ENCODE measurements at regions not wholly inside any gene's neighbourhood (a gene's known extent, or its start where the extent isn't known, plus 50 kb on each side); places are given as distances from the start of the nearest gene placed in this dataset.

DNA sequence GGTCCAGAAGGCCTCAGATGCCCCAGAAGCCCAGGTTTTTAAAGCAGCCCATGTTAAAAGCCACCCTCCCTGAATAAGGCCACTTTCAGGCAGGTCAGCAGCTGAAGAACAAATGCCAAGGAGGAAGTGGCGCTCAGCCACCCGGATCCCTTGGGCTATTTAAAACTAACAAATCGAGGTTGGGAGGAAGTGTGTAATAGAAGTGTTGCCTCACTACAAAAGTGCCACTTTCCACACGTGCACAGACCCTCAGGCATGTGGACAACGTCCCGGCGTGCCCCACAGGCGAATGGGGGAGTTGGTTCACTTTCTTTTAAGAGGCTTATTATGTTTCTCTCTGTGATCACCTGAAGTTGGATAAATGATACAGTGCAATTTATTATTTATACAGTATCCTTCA lies 173.8 kb upstream of the SALL3 start:
- DNase-seq (ENCODE audit: low read depth, low spot score), result no peak
- peaks cover 14% of the 10 kb centered on the region; the same call in 1 of the 2 replicates for H3K9me3 ChIP-seq (ENCODE audit: insufficient read depth, low read length)
- H3K9ac ChIP-seq (ENCODE audit: insufficient read length, low read depth), result no peak overlapping the region
- H3K4me3 ChIP-seq (ENCODE audit: insufficient read length, low read depth), result no peak overlapping the region
- TF ChIP-seq SUZ12 (IDR thresholded peaks at IDR 0.05; ENCODE audit: extremely low read depth, insufficient read depth, insufficient read length), result no peak
- no peak for TF ChIP-seq ZNF274 (IDR thresholded peaks at IDR 0.05; ENCODE audit: low read depth, low read length)
- TF ChIP-seq YY1 (IDR thresholded peaks at IDR 0.05; ENCODE audit: insufficient read depth, insufficient read length), result no peak
- no peaks in the 10 kb centered on the region for H3K36me3 ChIP-seq (ENCODE audit: insufficient read depth, insufficient read length, low read length)
- H3K4me1 ChIP-seq (ENCODE audit: insufficient read depth, insufficient read length), result no peaks in the 10 kb centered on the region
- no peaks in the 10 kb centered on the region for H3K27me3 ChIP-seq (ENCODE audit: insufficient read depth, insufficient read length)

DNA sequence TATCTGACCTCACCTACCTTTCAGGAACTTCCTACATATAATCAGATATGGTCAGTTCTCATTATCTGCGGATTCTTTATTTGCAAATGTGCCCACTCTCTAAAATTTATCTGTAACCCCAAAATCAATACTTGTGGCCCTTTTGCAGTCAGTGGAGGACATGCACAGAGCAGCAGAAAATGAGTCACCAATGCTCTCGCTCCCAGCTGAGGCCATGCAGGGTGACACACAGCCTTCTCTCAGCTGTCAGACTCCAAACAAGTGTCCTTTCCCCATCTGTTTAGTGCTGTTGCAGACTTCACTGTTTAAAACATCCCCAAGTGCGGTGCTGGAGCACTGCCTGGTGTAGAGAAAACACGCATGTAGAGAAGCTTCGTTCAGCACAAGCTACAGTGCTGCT lies 171.9 kb upstream of the SALL3 start:
- Histone ChIP-seq H3K4me1 (ENCODE audit: insufficient read depth, insufficient read length) (no peaks in the 10 kb centered on the region), H3K9me3 (ENCODE audit: insufficient read depth, low read length) (peaks cover 14% of the 10 kb centered on the region; the same call in 1 of the 2 replicates), H3K4me3 (ENCODE audit: insufficient read length, low read depth) (no peak overlapping the region), H3K9ac (ENCODE audit: insufficient read length, low read depth) (no peak overlapping the region), H3K36me3 (ENCODE audit: insufficient read depth, insufficient read length, low read length) (no peaks in the 10 kb centered on the region), H3K27me3 (ENCODE audit: insufficient read depth, insufficient read length) (peaks cover 6% of the 10 kb centered on the region)
- no peak for TF ChIP-seq SUZ12 (IDR thresholded peaks at IDR 0.05; ENCODE audit: extremely low read depth, insufficient read depth, insufficient read length)
- no peak for TF ChIP-seq YY1 (IDR thresholded peaks at IDR 0.05; ENCODE audit: insufficient read depth, insufficient read length)
- no peak for TF ChIP-seq ZNF274 (IDR thresholded peaks at IDR 0.05; ENCODE audit: low read depth, low read length)
- no peak for DNase-seq (ENCODE audit: low read depth, low spot score)

DNA sequence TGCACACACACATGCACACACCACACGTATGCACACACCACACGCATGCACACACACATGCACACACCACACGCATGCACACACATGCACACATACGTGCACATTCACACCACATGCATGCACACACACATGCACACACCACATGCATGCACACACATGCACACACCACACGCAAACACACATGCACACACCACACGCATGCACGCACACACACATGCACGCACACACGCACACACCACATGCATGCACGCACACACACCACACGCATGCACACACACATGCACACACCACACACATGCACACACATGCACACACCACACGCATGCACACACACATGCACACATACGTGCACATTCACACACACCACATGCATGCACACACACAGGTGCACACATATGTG lies 169.8 kb upstream of the SALL3 start:
- Histone ChIP-seq H3K4me3 (ENCODE audit: insufficient read length, low read depth) (no peak overlapping the region), H3K4me1 (ENCODE audit: insufficient read depth, insufficient read length) (peaks cover 2% of the 10 kb centered on the region), H3K27me3 (ENCODE audit: insufficient read depth, insufficient read length) (peaks cover 12% of the 10 kb centered on the region), H3K9me3 (ENCODE audit: insufficient read depth, low read length) (peaks cover 14% of the 10 kb centered on the region; the same call in 1 of the 2 replicates), H3K36me3 (ENCODE audit: insufficient read depth, insufficient read length, low read length) (no peaks in the 10 kb centered on the region), H3K9ac (ENCODE audit: insufficient read length, low read depth) (no peak overlapping the region)
- DNase-seq (ENCODE audit: low read depth, low spot score), result no peak
- TF ChIP-seq ZNF274 (IDR thresholded peaks at IDR 0.05; ENCODE audit: low read depth, low read length) (no peak), YY1 (IDR thresholded peaks at IDR 0.05; ENCODE audit: insufficient read depth, insufficient read length) (no peak), SUZ12 (IDR thresholded peaks at IDR 0.05; ENCODE audit: extremely low read depth, insufficient read depth, insufficient read length) (no peak)

DNA sequence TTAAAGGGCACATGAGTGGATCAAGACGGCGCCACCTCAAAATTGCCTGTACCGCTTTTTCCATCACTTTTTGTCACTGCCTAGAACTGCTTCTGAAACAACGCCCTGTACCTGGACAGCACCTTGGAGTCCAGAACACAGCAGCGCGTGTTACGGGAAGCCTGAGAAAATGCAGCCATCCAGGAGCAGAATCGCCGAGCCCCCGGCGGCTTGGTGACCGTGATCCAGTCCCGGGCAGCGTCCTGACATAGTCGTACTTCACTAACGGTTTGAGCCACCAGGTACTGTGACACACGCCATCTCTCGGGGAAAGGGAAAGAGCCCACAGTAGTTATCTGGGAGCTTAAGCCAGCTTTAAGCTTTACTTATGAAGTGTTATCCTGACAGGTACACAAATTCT lies 168.9 kb upstream of the SALL3 start:
- no peaks in the 10 kb centered on the region for H3K36me3 ChIP-seq (ENCODE audit: insufficient read depth, insufficient read length, low read length)
- H3K9ac ChIP-seq (ENCODE audit: insufficient read length, low read depth), result no peak overlapping the region
- DNase-seq (ENCODE audit: low read depth, low spot score), result no peak
- peaks cover 20% of the 10 kb centered on the region for H3K27me3 ChIP-seq (ENCODE audit: insufficient read depth, insufficient read length)
- peaks cover 14% of the 10 kb centered on the region; the same call in 1 of the 2 replicates for H3K9me3 ChIP-seq (ENCODE audit: insufficient read depth, low read length)
- TF ChIP-seq SUZ12 (IDR thresholded peaks at IDR 0.05; ENCODE audit: extremely low read depth, insufficient read depth, insufficient read length) (no peak), YY1 (IDR thresholded peaks at IDR 0.05; ENCODE audit: insufficient read depth, insufficient read length) (no peak), ZNF274 (IDR thresholded peaks at IDR 0.05; ENCODE audit: low read depth, low read length) (no peak)
- H3K4me3 ChIP-seq (ENCODE audit: insufficient read length, low read depth), result no peak overlapping the region
- H3K4me1 ChIP-seq (ENCODE audit: insufficient read depth, insufficient read length), result peaks cover 2% of the 10 kb centered on the region

DNA sequence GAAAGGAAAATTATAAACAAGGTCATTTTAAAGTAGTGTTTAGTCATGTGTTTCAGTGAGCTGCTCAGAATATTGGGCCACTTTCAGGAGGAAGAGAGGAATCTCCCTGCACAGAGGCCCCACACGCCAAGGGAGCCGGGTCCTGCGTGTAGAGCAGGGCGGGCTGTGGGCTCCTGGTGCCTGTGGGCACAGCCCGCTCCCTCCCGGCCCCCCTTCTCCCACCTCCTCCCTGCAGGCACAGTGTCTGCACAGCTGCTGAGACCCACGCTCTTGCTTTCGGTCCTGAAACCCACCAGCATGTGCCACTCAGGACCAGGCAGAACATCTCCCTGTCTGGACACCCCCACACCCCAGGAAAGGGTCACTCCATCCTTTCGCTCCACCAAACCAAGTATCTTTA lies 167.6 kb upstream of the SALL3 start:
- Histone ChIP-seq H3K4me3 (ENCODE audit: insufficient read length, low read depth) (no peak overlapping the region), H3K9me3 (ENCODE audit: insufficient read depth, low read length) (peaks cover 14% of the 10 kb centered on the region; the same call in 1 of the 2 replicates), H3K36me3 (ENCODE audit: insufficient read depth, insufficient read length, low read length) (no peaks in the 10 kb centered on the region), H3K9ac (ENCODE audit: insufficient read length, low read depth) (no peak overlapping the region), H3K27me3 (ENCODE audit: insufficient read depth, insufficient read length) (peaks cover 30% of the 10 kb centered on the region), H3K4me1 (ENCODE audit: insufficient read depth, insufficient read length) (peaks cover 2% of the 10 kb centered on the region)
- no peak for DNase-seq (ENCODE audit: low read depth, low spot score)
- TF ChIP-seq ZNF274 (IDR thresholded peaks at IDR 0.05; ENCODE audit: low read depth, low read length), result no peak
- TF ChIP-seq YY1 (IDR thresholded peaks at IDR 0.05; ENCODE audit: insufficient read depth, insufficient read length), result no peak

DNA sequence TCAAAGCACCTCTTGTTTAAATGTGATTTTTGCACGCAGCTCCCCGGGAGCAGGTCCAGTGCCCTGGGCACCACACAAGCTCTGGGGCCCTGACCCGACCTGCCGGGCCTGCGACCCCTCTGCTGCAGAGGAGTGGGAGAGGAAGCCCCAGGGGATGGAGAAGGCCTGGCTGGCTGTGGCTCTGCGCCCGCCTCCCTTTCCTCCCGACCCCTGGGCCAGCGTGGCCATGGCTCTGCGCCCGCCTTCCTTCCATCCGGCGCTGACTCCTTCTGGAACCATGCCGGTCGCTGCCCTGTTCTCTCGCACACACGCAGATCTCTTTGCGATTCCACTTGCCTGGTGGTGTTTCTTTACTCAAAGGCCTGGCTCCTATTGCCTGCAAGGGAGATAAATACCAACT lies 166.5 kb upstream of the SALL3 start:
- peaks cover 30% of the 10 kb centered on the region for H3K27me3 ChIP-seq (ENCODE audit: insufficient read depth, insufficient read length)
- DNase-seq (ENCODE audit: low read depth, low spot score), result no peak
- H3K4me3 ChIP-seq (ENCODE audit: insufficient read length, low read depth), result no peak overlapping the region
- H3K9ac ChIP-seq (ENCODE audit: insufficient read length, low read depth), result peak overlapping the region; percentile 45
- TF ChIP-seq SUZ12 (IDR thresholded peaks at IDR 0.05; ENCODE audit: extremely low read depth, insufficient read depth, insufficient read length), result no peak
- no peak for TF ChIP-seq ZNF274 (IDR thresholded peaks at IDR 0.05; ENCODE audit: low read depth, low read length)
- no peak for TF ChIP-seq YY1 (IDR thresholded peaks at IDR 0.05; ENCODE audit: insufficient read depth, insufficient read length)
- H3K4me1 ChIP-seq (ENCODE audit: insufficient read depth, insufficient read length), result peaks cover 2% of the 10 kb centered on the region
- peaks cover 8% of the 10 kb centered on the region; the same call in 1 of the 2 replicates for H3K9me3 ChIP-seq (ENCODE audit: insufficient read depth, low read length)
- H3K36me3 ChIP-seq (ENCODE audit: insufficient read depth, insufficient read length, low read length), result no peaks in the 10 kb centered on the region

DNA sequence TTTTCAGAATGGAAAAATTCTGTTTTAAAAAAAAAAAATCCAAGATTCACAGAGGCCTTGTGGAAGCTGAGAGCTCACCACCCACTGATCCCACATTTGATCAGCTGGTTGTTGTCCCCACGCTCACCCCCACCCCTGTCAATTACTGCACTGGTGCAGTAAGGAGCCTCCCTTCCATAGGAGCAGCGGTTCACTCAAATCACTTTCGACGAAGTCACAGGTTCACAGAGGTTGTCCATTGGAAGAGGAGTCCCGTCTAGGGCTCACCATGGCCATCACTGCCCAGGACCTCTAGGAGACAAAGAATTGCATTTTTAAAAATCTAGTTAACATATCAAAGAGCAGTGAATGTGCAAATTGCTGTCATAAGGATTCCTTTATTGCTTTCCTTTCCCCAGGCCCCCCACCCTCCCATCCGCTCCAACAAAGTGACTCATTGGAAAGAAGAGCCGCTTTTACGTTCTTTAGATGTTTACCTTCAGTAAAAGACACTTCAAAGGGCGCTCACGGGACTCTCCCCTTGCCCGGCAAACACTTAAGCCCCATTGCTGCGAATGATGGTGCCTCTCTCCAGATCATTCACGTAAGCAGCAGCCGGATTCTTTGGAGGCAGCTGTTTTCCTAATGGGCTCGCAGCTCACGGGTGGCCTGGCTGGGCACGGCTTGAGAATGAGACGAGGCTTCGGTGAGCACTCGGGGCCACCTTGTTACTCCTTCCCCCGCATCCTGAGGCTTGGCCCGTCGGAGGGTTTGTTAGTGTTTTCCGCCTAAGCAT lies 165.5 kb upstream of the SALL3 start:
- Histone ChIP-seq H3K27me3 (ENCODE audit: insufficient read depth, insufficient read length) (peaks cover 30% of the 10 kb centered on the region), H3K36me3 (ENCODE audit: insufficient read depth, insufficient read length, low read length) (no peaks in the 10 kb centered on the region), H3K4me3 (ENCODE audit: insufficient read length, low read depth) (peak overlapping the region; percentile 25), H3K9ac (ENCODE audit: insufficient read length, low read depth) (peak overlapping the region; percentile 51), H3K4me1 (ENCODE audit: insufficient read depth, insufficient read length) (peaks cover 2% of the 10 kb centered on the region), H3K9me3 (ENCODE audit: insufficient read depth, low read length) (peaks cover 7% of the 10 kb centered on the region; the same call in 1 of the 2 replicates)
- peak; percentile 23 for DNase-seq (ENCODE audit: low read depth, low spot score)
- TF ChIP-seq SUZ12 (IDR thresholded peaks at IDR 0.05; ENCODE audit: extremely low read depth, insufficient read depth, insufficient read length), result no peak
- no peak for TF ChIP-seq ZNF274 (IDR thresholded peaks at IDR 0.05; ENCODE audit: low read depth, low read length)
- no peak for TF ChIP-seq YY1 (IDR thresholded peaks at IDR 0.05; ENCODE audit: insufficient read depth, insufficient read length)
